PC-3 (cell line): ENCODE measurements at regions not wholly inside any gene's neighbourhood (a gene's known extent, or its start where the extent isn't known, plus 50 kb on each side); places are given as distances from the start of the nearest gene placed in this dataset.

Experiments
- EZH2 ChIP-seq: fragments of 300-600 bp; sonication (generic); IDR thresholded peaks from one replicate; pipeline ENCODE4 v1.6.1; 2017; ENCODE audit warnings: antibody characterized with exemption, mild to moderate bottlenecking, low read length; ENCODE audit not compliant: unreplicated experiment
- EZH2phosphoT487 ChIP-seq: fragments of 300-600 bp; sonication (generic); IDR thresholded peaks from 2 replicates; pipeline ENCODE4 v1.6.1; 2018; ENCODE audit warnings: mild to moderate bottlenecking, antibody characterized with exemption, low read length, borderline replicate concordance
- TF ChIP-seq, protein P1 (sequence below): fragments of 300-600 bp; sonication (generic); conservative IDR thresholded peaks from 2 replicates; pipeline ENCODE4 v1.5.1; 2017; ENCODE audit warnings: antibody characterized with exemption, low read depth, mild to moderate bottlenecking, low read length

GRCh38 chr1:105442901-105443300, 1613.6 kb upstream of the PRMT6 start:
- TF ChIP-seq EZH2 = no peak
- TF ChIP-seq, protein P1, sequence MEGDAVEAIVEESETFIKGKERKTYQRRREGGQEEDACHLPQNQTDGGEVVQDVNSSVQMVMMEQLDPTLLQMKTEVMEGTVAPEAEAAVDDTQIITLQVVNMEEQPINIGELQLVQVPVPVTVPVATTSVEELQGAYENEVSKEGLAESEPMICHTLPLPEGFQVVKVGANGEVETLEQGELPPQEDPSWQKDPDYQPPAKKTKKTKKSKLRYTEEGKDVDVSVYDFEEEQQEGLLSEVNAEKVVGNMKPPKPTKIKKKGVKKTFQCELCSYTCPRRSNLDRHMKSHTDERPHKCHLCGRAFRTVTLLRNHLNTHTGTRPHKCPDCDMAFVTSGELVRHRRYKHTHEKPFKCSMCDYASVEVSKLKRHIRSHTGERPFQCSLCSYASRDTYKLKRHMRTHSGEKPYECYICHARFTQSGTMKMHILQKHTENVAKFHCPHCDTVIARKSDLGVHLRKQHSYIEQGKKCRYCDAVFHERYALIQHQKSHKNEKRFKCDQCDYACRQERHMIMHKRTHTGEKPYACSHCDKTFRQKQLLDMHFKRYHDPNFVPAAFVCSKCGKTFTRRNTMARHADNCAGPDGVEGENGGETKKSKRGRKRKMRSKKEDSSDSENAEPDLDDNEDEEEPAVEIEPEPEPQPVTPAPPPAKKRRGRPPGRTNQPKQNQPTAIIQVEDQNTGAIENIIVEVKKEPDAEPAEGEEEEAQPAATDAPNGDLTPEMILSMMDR = no peak
- no peak for TF ChIP-seq EZH2phosphoT487
